ENCODE measurements at regions not wholly inside any gene's neighbourhood (a gene's known extent, or its start where the extent isn't known, plus 50 kb on each side); places are given as distances from the start of the nearest gene placed in this dataset.

- DNase-seq (ENCODE audit: low spot score) = peak; percentile 23
- Histone ChIP-seq H3K4me1 (replicated peaks) (no peaks in the 10 kb centered on the region), H3K9me3 (no peaks in the 10 kb centered on the region), H3K36me3 (no peaks in the 10 kb centered on the region), H3K4me3 (no peak overlapping the region), H3K27ac (peak overlapping the region in 1 of 2 donors; percentile 33), H3K27me3 (replicated peaks; ENCODE audit: insufficient read depth) (no peaks in the 10 kb centered on the region)
- TF ChIP-seq POLR2A (IDR thresholded peaks at IDR 0.05) = no peak
- peak; percentile 59 for TF ChIP-seq POLR2AphosphoS5 (IDR thresholded peaks at IDR 0.05)
- 19% methylated on average over 9 of the region's 9 CpGs for WGBS
- intact Hi-C loops (cut with DNase I) = no loop called here
Observed at GRCh38 chr17:73706858-73707257, 62.6 kb upstream of the SDK2 start.

DNA sequence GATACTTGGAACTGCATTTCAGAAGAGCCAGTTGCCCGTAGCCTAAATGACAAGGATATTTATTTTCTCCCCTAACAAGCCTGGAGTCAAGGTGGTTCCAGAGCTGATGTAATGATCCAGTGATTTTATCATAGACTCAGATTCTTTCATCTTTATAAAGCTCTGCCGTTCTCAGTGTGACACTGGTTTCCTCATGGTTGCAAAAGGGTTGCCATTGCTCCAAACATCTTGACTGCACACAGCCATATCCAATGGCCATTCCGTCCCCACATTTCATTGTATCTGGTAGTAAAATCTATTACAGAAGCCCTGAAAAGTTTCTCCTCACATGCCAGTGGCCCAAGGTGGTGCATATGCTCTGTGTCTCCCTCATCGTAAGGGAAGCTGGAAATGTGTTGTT, 63.1 kb upstream of the SDK2 start:
- no peaks in the 10 kb centered on the region for H3K36me3 ChIP-seq
- TF ChIP-seq POLR2AphosphoS5 (IDR thresholded peaks at IDR 0.05) (no peak), POLR2A (IDR thresholded peaks at IDR 0.05) (no peak)
- TF ChIP-seq, protein P1, sequence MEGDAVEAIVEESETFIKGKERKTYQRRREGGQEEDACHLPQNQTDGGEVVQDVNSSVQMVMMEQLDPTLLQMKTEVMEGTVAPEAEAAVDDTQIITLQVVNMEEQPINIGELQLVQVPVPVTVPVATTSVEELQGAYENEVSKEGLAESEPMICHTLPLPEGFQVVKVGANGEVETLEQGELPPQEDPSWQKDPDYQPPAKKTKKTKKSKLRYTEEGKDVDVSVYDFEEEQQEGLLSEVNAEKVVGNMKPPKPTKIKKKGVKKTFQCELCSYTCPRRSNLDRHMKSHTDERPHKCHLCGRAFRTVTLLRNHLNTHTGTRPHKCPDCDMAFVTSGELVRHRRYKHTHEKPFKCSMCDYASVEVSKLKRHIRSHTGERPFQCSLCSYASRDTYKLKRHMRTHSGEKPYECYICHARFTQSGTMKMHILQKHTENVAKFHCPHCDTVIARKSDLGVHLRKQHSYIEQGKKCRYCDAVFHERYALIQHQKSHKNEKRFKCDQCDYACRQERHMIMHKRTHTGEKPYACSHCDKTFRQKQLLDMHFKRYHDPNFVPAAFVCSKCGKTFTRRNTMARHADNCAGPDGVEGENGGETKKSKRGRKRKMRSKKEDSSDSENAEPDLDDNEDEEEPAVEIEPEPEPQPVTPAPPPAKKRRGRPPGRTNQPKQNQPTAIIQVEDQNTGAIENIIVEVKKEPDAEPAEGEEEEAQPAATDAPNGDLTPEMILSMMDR (IDR thresholded peaks at IDR 0.05) = no peak
- H3K27me3 ChIP-seq (replicated peaks; ENCODE audit: insufficient read depth) = no peaks in the 10 kb centered on the region
- 80% methylated on average over 4 of the region's 4 CpGs for WGBS
- intact Hi-C loops (cut with DNase I) = no loop called here
- H3K27ac ChIP-seq = peak overlapping the region in 1 of 2 donors; percentile 33
- no peaks in the 10 kb centered on the region for H3K4me1 ChIP-seq (replicated peaks)
- no peaks in the 10 kb centered on the region for H3K9me3 ChIP-seq
- no peak overlapping the region for H3K4me3 ChIP-seq
- no peak for DNase-seq (ENCODE audit: low spot score)

- H3K4me3 ChIP-seq = no peak overlapping the region
- H3K9me3 ChIP-seq = no peaks in the 10 kb centered on the region
- TF ChIP-seq, protein P1 (IDR thresholded peaks at IDR 0.05) = peak; percentile 25 to 85 (median 83)
- TF ChIP-seq POLR2A (IDR thresholded peaks at IDR 0.05) (no peak), POLR2AphosphoS5 (IDR thresholded peaks at IDR 0.05) (peak; percentile 18)
- DNase-seq (ENCODE audit: low spot score) = peak; percentile 67
- H3K4me1 ChIP-seq (replicated peaks) = no peaks in the 10 kb centered on the region
- intact Hi-C loops (cut with DNase I) = no loop called here
- 23% methylated on average over 15 of the region's 15 CpGs for WGBS
- no peak overlapping the region for H3K27ac ChIP-seq
- H3K36me3 ChIP-seq = no peaks in the 10 kb centered on the region
- H3K27me3 ChIP-seq (replicated peaks; ENCODE audit: insufficient read depth) = no peaks in the 10 kb centered on the region
Observed at GRCh38 chr17:73710095-73710592, 65.9 kb upstream of the SDK2 start.

- intact Hi-C loops (cut with DNase I) = no loop called here
- Histone ChIP-seq H3K4me1 (replicated peaks) (no peaks in the 10 kb centered on the region), H3K36me3 (no peaks in the 10 kb centered on the region), H3K27ac (no peak overlapping the region), H3K4me3 (no peak overlapping the region), H3K9me3 (no peaks in the 10 kb centered on the region), H3K27me3 (replicated peaks; ENCODE audit: insufficient read depth) (no peaks in the 10 kb centered on the region)
- no peak for DNase-seq (ENCODE audit: low spot score)
- 80% methylated on average over 5 of the region's 5 CpGs for WGBS
- TF ChIP-seq, protein P1 (IDR thresholded peaks at IDR 0.05) = no peak
- TF ChIP-seq POLR2AphosphoS5 (IDR thresholded peaks at IDR 0.05) (no peak), POLR2A (IDR thresholded peaks at IDR 0.05) (no peak)
Observed at GRCh38 chr17:73711184-73711583, 66.9 kb upstream of the SDK2 start.

GRCh38 chr17:73711916-73712315, 67.7 kb upstream of the SDK2 start:
- Histone ChIP-seq H3K27ac (no peak overlapping the region), H3K36me3 (no peaks in the 10 kb centered on the region), H3K4me1 (replicated peaks) (no peaks in the 10 kb centered on the region), H3K9me3 (no peaks in the 10 kb centered on the region), H3K27me3 (replicated peaks; ENCODE audit: insufficient read depth) (no peaks in the 10 kb centered on the region), H3K4me3 (no peak overlapping the region)
- intact Hi-C loops (cut with DNase I) = no loop called here
- no peak for DNase-seq (ENCODE audit: low spot score)
- TF ChIP-seq, protein P1 (IDR thresholded peaks at IDR 0.05) = no peak
- no peak for TF ChIP-seq POLR2A (IDR thresholded peaks at IDR 0.05)
- TF ChIP-seq POLR2AphosphoS5 (IDR thresholded peaks at IDR 0.05) = no peak
- WGBS = 70% methylated on average over 6 of the region's 8 CpGs

Measured in prostate gland (tissue), 2 donors.